NCI-H510A treated with DMSO at 0.1 percent for 48 hours (cell line): ENCODE measurements at regions not wholly inside any gene's neighbourhood (a gene's known extent, or its start where the extent isn't known, plus 50 kb on each side); places are given as distances from the start of the nearest gene placed in this dataset.
A peak's percentile ranks its signal among the peaks of the same experiment; 100 is the strongest.
"Not testable (repeated sequence)": the region's sequence is repeated elsewhere in the genome, so short reads cannot be mapped to it uniquely, and the experiment has no call there.

Source experiments
- DNase-seq: peaks from one replicate; lab custom pipeline; 2025; lab: John Stamatoyannopoulos, UW

- DNase-seq = no peak
These were observed 56.7 kb downstream of the CCDC74A start for GRCh38 chr2:131584380-131584779.

GRCh38 chr2:131584940-131585339 is 57.3 kb downstream of the CCDC74A start:
- no peak for DNase-seq

GRCh38 chr2:131588152-131588873 is 60.6 kb downstream of the CCDC74A start:
- no peak for DNase-seq

GRCh38 chr2:131589126-131589525 is 61.4 kb downstream of the CCDC74A start:
- not testable (repeated sequence) for DNase-seq

- DNase-seq = no peak
These were observed 62.7 kb downstream of the CCDC74A start for GRCh38 chr2:131590366-131590765.

- no peak for DNase-seq
These were observed 63.2 kb downstream of the CCDC74A start for GRCh38 chr2:131590896-131591295.

- not testable (repeated sequence) for DNase-seq
These were observed 68.9 kb downstream of the CCDC74A start for GRCh38 chr2:131596561-131596960.

GRCh38 chr2:131602444-131602843 is 74.8 kb downstream of the CCDC74A start:
- not testable (repeated sequence) for DNase-seq

- not testable (repeated sequence) for DNase-seq
These were observed 77.0 kb downstream of the CCDC74A start for GRCh38 chr2:131604652-131605051.

- DNase-seq = not testable (repeated sequence)
These were observed 78.7 kb downstream of the CCDC74A start for GRCh38 chr2:131606366-131606765.

- not testable (repeated sequence) for DNase-seq
These were observed 79.4 kb downstream of the CCDC74A start for GRCh38 chr2:131607056-131607455.

GRCh38 chr2:131614539-131614938 is 86.9 kb downstream of the CCDC74A start:
- DNase-seq = not testable (repeated sequence)

GRCh38 chr2:131618320-131618719 is 90.6 kb downstream of the CCDC74A start:
- DNase-seq = not testable (repeated sequence)

- not testable (repeated sequence) for DNase-seq
These were observed 95.2 kb downstream of the CCDC74A start for GRCh38 chr2:131622874-131623273.

- not testable (repeated sequence) for DNase-seq
These were observed 98.3 kb downstream of the CCDC74A start for GRCh38 chr2:131626011-131626410.

- DNase-seq = not testable (repeated sequence)
These were observed 98.9 kb downstream of the CCDC74A start for GRCh38 chr2:131626565-131626964.

GRCh38 chr2:131627777-131628176 is 100.1 kb downstream of the CCDC74A start:
- not testable (repeated sequence) for DNase-seq

GRCh38 chr2:131631648-131632047 is 104.0 kb downstream of the CCDC74A start:
- not testable (repeated sequence) for DNase-seq

- DNase-seq = not testable (repeated sequence)
These were observed 105.7 kb downstream of the CCDC74A start for GRCh38 chr2:131633405-131633804.

GRCh38 chr2:131633827-131634695 is 106.4 kb downstream of the CCDC74A start:
- not testable (repeated sequence) for DNase-seq

- no peak for DNase-seq
These were observed 107.9 kb downstream of the CCDC74A start for GRCh38 chr2:131635611-131636010.

- peak; percentile 32 for DNase-seq
These were observed 109.1 kb downstream of the CCDC74A start for GRCh38 chr2:131636704-131637308.
